H1 (cell line): ENCODE measurements at regions not wholly inside any gene's neighbourhood (a gene's known extent, or its start where the extent isn't known, plus 50 kb on each side); places are given as distances from the start of the nearest gene placed in this dataset. TPM values are rescaled to one million over a fixed set of nuclear protein-coding genes. Genes with fewer than 3 reads are reported as not detected.

Experiments used
- small RNA-seq: library from polyadenylated mRNA; stranded (forward); fragments of <200 nt; extraction: miRNeasy Mini kit (QIAGEN cat#:217004); gene quantifications from one replicate; pipeline ENCODE3, GENCODE V24; 2013; ENCODE audit not compliant: insufficient read depth

Small RNA genes lying in the stretch of these regions (small RNA-seq; reads per million reads assigned to genes)
- not detected for gene RNA5SP438
